ENCODE measurements at regions not wholly inside any gene's neighbourhood (a gene's known extent, or its start where the extent isn't known, plus 50 kb on each side); places are given as distances from the start of the nearest gene placed in this dataset.
A peak's percentile ranks its signal among the peaks of the same experiment; 100 is the strongest.
"Not testable (repeated sequence)": the region's sequence is repeated elsewhere in the genome, so short reads cannot be mapped to it uniquely, and the experiment has no call there.

- Mint-ChIP-seq H3K27me3 (peaks cover 41% of the 10 kb centered on the region), H3K27ac (peak overlapping the region; percentile 68), H3K36me3 (no peaks in the 10 kb centered on the region), H3K4me3 (peak overlapping the region; percentile 77), H3K9me3 (peaks cover 3% of the 10 kb centered on the region), H3K4me1 (peaks cover 16% of the 10 kb centered on the region)
- ATAC-seq, result peak; percentile 76
These were observed 100.0 kb upstream of the IGF1R start for GRCh38 chr15:98548139-98548971.

- Mint-ChIP-seq H3K36me3 (no peaks in the 10 kb centered on the region), H3K27ac (peak overlapping the region; percentile 68), H3K9me3 (peaks cover 3% of the 10 kb centered on the region), H3K27me3 (peaks cover 41% of the 10 kb centered on the region), H3K4me3 (peak overlapping the region; percentile 77), H3K4me1 (peaks cover 16% of the 10 kb centered on the region)
- no peak for ATAC-seq
These were observed 99.3 kb upstream of the IGF1R start for GRCh38 chr15:98549003-98549402.

- Mint-ChIP-seq H3K36me3 (no peaks in the 10 kb centered on the region), H3K4me1 (peaks cover 16% of the 10 kb centered on the region), H3K9me3 (peaks cover 3% of the 10 kb centered on the region), H3K4me3 (no peak overlapping the region), H3K27ac (no peak overlapping the region), H3K27me3 (peaks cover 41% of the 10 kb centered on the region)
- ATAC-seq, result no peak
These were observed 98.6 kb upstream of the IGF1R start for GRCh38 chr15:98549741-98550140.

DNA sequence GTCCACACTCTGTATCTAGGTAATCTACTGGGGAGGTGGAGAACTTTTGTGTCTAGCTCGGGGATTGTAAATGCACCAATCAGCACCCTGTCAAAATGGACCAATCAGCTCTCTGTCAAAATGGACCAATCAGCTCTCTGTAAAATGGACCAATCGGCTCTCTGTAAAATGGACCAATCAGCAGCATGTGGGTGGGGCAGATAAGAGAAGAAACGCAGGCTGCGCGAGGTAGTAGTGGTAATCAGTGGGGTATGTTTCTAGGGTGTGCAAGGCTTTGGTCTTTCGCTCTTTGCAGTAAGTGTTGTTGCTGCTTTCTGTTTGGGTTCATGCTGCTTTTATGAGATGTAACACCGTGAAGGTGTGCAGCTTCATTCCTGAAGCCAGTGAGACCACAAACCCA is 98.0 kb upstream of the IGF1R start:
- H3K4me3 Mint-ChIP-seq, H3K36me3 Mint-ChIP-seq, ATAC-seq, H3K27ac Mint-ChIP-seq, H3K9me3 Mint-ChIP-seq: not testable (repeated sequence)
- peaks cover 16% of the 10 kb centered on the region for H3K4me1 Mint-ChIP-seq
- H3K27me3 Mint-ChIP-seq, result peaks cover 40% of the 10 kb centered on the region

- Mint-ChIP-seq H3K4me1 (peaks cover 15% of the 10 kb centered on the region), H3K27ac (no peak overlapping the region), H3K36me3 (no peaks in the 10 kb centered on the region), H3K4me3 (no peak overlapping the region), H3K9me3 (peaks cover 3% of the 10 kb centered on the region), H3K27me3 (peaks cover 25% of the 10 kb centered on the region)
- no peak for ATAC-seq
These were observed 96.3 kb upstream of the IGF1R start for GRCh38 chr15:98551936-98552562.

DNA sequence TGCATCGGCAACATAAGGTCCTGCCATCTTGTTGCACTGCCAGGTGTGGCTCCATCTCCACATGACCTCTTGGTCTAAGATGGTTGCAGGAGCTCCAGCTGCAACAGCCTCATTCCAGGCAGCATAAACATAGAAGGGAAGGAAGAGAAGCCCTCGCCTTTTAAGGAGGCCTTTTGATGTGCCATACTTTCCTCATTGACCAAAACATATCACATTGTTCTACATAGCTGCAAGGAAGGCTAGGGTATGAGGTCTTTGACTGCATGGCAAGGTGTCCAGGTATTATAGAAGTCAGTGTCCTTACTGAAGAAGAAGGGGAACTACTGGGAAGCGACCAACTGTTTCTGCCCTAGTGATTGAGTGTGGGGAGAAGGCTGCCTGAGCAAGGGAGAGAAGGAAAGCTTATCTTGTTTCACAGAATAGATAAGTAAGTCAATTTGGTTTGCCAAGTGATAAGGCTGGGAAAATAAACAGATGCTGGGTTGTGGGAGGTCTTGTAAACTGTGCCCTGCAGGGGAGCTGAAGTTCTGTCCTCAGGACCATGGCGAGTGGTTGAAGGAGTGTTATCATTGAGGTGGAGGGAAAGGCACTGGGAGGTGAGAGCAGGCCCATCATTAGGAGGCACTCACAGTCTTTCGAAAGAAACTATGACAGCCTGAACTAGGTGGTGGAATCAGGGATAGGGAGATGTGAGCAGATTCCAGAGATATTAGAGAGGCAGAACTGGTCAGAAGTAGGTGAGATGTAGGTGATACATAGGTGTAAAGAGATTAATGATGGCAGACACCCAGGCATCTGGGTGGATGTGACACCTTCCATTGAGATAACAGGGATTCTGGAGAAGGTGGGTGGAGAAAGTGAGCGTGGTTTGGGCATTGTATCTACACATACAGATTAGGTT is 93.8 kb upstream of the IGF1R start:
- no peak for ATAC-seq
- Mint-ChIP-seq H3K27me3 (peaks cover under 1% of the 10 kb centered on the region), H3K36me3 (no peaks in the 10 kb centered on the region), H3K27ac (no peak overlapping the region), H3K9me3 (peaks cover 6% of the 10 kb centered on the region), H3K4me3 (no peak overlapping the region), H3K4me1 (no peaks in the 10 kb centered on the region)

DNA sequence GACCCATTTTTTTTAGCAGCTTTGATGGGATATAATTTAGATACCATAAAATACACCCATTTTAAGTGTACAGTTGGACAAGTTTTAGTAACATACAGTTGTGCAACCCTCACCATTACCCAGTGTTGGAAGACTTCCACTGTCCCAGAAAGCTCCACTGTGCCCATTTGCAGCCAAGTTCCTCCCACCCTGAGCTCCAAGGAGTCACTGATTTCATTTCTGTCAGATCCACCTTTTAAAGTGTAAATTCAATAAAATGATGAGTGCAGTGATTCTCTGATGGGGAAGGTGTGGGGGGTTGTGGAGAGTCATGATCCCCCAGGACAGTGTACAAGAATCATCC is 93.2 kb upstream of the IGF1R start:
- no peak for ATAC-seq
- Mint-ChIP-seq H3K4me1 (no peaks in the 10 kb centered on the region), H3K27ac (no peak overlapping the region), H3K36me3 (no peaks in the 10 kb centered on the region), H3K4me3 (no peak overlapping the region), H3K27me3 (no peaks in the 10 kb centered on the region), H3K9me3 (peaks cover 6% of the 10 kb centered on the region)

DNA sequence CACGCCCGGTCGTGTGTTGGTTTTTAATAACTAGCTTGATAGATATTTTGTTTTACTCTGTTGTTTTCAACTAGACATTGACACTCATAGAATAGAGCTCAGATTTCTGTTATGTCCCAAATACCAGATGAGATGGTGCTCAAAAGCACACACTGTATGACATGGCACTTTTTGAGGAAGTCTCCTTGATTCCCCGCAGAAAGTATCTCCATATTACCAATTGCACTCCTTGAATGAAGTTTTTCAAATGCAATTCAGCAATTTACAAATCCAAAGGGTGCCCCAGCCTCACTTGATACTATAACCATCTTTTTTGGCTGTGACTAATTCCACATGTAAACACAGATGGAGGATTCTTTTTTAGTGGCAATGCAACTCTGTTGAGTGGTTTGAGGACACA is 92.0 kb upstream of the IGF1R start:
- ATAC-seq, result no peak
- no peaks in the 10 kb centered on the region for H3K4me1 Mint-ChIP-seq
- peaks cover 3% of the 10 kb centered on the region for H3K9me3 Mint-ChIP-seq
- no peaks in the 10 kb centered on the region for H3K27me3 Mint-ChIP-seq
- no peaks in the 10 kb centered on the region for H3K36me3 Mint-ChIP-seq
- H3K27ac Mint-ChIP-seq, result no peak overlapping the region
- H3K4me3 Mint-ChIP-seq, result no peak overlapping the region

DNA sequence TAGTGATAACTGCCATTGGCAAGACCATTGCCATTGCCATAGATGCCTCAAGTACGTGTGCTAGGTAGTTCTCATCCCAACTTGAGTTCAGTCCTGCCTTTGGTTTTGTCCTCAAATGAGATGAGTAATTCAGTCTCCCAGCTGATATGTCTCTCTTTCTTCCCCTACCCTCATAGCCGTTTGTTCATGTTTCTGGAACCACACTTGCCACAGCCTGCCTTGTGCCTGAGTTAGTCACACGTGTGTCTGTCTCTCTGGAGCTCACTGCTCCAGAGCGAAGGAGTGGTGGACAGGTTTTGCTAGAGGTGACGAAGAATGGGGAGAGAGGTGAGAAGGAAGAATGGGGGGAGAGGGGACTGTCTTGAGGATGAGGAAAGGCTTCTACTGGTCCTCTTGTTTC is 88.0 kb upstream of the IGF1R start:
- no peak overlapping the region for H3K27ac Mint-ChIP-seq
- peaks cover 3% of the 10 kb centered on the region for H3K9me3 Mint-ChIP-seq
- H3K36me3 Mint-ChIP-seq, result no peaks in the 10 kb centered on the region
- no peaks in the 10 kb centered on the region for H3K4me1 Mint-ChIP-seq
- no peak for ATAC-seq
- H3K27me3 Mint-ChIP-seq, result no peaks in the 10 kb centered on the region
- no peak overlapping the region for H3K4me3 Mint-ChIP-seq

DNA sequence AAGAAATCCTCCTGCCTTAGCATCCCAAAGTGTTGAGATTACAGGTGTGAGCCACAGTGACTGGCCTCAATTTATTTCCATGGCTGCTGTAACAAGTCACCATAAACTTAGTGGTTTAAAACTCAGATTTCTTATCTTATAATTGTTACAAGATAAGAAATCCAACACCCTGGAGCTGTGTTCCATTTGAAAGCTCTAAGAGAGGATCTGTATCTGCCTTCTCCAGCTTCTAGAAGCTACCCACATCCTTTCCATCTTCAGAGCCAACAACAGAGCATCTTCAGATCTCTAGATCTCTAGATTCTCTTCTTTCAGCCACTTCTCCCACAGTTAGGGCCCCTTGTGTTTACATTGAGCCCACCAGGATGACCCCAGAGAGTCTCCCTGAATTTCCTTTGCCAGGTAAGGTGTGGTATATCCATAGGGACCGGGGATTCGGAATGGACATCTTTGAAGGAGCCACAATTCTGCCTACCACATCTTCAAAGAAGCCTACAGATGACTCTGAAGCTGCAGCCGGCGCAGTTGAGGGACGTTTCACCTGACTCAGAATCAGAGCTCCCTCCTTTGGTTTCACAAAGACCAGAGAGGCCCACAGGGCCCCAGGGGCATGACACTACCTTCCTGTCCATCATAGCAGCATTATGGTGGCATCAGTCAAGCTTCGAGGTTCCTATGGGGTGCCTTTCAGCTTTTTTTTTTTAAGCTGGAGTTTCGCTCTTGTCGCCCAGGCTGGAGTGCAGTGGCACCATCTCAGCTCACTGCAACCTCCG is 87.0 kb upstream of the IGF1R start:
- no peak for ATAC-seq
- H3K4me1 Mint-ChIP-seq, result no peaks in the 10 kb centered on the region
- no peak overlapping the region for H3K4me3 Mint-ChIP-seq
- no peaks in the 10 kb centered on the region for H3K27me3 Mint-ChIP-seq
- no peak overlapping the region for H3K27ac Mint-ChIP-seq
- peaks cover 3% of the 10 kb centered on the region for H3K9me3 Mint-ChIP-seq
- H3K36me3 Mint-ChIP-seq, result no peaks in the 10 kb centered on the region

DNA sequence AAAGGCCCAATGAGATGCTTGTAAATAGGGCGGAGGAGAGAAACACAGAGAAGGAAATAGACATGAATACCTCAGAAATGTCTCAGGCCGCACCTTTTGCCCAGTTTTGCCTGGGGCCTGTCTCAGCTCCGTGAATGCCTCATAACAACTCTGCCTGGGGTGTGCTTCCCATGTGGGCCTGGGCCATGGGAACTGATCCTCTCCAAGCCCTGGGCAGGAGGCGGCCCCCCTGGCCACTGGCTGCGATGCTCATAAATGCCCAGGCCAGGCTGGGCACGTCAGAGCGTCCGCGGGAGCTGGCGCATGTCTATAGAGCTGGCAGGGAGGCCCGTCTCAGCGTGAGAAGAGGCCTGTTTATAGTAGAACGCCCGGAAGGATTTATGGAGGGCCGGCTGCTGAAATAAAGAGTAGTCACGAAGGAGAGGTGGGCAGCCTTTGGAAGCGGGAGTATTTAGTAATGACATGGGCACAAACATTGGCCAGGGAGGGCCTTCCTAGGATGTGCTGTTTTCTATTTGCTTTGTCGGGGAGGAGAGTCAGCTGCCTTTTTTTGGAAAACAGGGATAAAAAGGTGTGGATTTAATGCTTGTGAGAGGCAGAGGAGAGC is 85.9 kb upstream of the IGF1R start:
- Mint-ChIP-seq H3K27ac (no peak overlapping the region), H3K9me3 (peaks cover 3% of the 10 kb centered on the region), H3K27me3 (no peaks in the 10 kb centered on the region), H3K4me1 (no peaks in the 10 kb centered on the region), H3K36me3 (no peaks in the 10 kb centered on the region), H3K4me3 (no peak overlapping the region)
- ATAC-seq, result no peak

DNA sequence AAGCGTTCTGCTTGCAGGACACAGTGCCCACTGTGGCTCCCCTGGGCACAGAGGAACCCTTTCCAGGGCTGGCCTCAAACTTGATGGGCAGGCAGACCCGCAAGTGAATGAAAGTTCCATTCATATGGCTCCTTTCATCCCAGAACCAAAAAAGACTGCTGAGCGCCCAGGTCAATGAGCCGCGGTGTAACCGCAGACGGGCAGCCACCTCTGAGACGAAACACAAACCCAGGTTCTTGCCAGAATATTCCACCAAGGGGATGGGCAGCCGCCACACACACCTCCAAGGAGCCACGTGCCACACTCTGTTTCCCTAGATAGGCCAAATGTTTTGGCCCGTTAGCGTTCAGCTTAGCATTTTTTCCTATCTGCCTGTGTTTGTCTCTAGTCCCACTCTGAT is 82.8 kb upstream of the IGF1R start:
- H3K9me3 Mint-ChIP-seq, result no peaks in the 10 kb centered on the region
- no peak overlapping the region for H3K27ac Mint-ChIP-seq
- no peaks in the 10 kb centered on the region for H3K36me3 Mint-ChIP-seq
- H3K27me3 Mint-ChIP-seq, result no peaks in the 10 kb centered on the region
- no peaks in the 10 kb centered on the region for H3K4me1 Mint-ChIP-seq
- H3K4me3 Mint-ChIP-seq, result no peak overlapping the region
- ATAC-seq, result no peak

DNA sequence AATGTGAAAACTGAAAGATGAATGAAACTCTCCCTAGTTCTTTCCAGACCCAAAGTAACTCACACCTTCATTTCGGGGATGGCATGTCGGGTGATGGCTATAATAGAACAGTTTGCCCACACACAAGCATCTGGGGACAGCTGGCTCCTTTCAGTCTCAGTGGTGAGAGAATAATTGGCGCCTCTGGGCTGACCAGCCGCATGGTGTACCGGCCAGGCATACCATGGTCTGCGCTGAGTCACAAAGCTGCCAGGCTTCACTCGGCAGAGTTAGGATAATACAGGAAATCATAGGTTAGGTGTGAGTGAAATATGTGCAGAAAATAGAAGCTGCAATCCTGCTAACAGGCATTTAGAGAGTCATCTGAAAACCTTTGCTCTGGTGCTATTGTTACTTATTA is 80.4 kb upstream of the IGF1R start:
- H3K27ac Mint-ChIP-seq, result no peak overlapping the region
- H3K36me3 Mint-ChIP-seq, result no peaks in the 10 kb centered on the region
- H3K27me3 Mint-ChIP-seq, result no peaks in the 10 kb centered on the region
- no peaks in the 10 kb centered on the region for H3K9me3 Mint-ChIP-seq
- no peak overlapping the region for H3K4me3 Mint-ChIP-seq
- ATAC-seq, result no peak
- no peaks in the 10 kb centered on the region for H3K4me1 Mint-ChIP-seq

DNA sequence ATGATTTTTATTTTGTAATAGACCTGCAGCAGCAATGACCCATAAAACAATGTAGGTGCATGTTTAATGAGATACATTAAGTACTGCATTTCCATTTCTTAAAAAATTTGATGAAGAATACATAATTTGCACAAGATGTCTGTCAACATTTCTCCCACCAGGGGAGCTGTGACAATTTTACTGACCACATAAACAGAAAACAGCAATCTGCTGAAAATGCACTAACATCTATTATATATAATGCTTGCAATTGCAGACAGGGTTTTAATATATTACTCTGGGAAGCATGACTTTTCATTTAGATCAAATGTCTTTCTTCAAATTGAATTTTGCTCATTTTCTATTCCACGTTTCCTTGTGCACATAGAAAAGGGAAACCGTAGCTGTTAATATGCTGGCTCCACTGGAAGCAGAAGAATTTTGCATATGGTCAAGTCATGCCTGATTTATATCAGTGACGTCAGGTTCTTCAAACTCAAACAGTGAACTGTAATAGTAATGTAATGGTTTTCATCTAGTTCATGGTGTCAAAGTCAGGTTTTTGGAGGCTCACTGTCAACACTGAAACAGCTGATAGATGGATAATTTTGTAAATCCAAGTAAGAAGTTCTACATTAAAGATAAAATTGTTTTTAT is 79.8 kb upstream of the IGF1R start:
- H3K4me3 Mint-ChIP-seq, result no peak overlapping the region

More for the DNA sequence above, 79.8 kb upstream of the IGF1R start:
- H3K9me3 Mint-ChIP-seq, result no peaks in the 10 kb centered on the region
- H3K36me3 Mint-ChIP-seq, result no peaks in the 10 kb centered on the region
- no peaks in the 10 kb centered on the region for H3K27me3 Mint-ChIP-seq
- H3K4me1 Mint-ChIP-seq, result no peaks in the 10 kb centered on the region
- no peak for ATAC-seq
- H3K27ac Mint-ChIP-seq, result no peak overlapping the region

All from stimulated activated memory B cell treated with anti-CD40 and anti-IgM and Interleukin-4, amounts not matched to agents 10 μg/mL and 1 μg/mL and 100 μg/mL, for 72 hours (primary cell).